GM21526 (cell line): ENCODE measurements at regions not wholly inside any gene's neighbourhood (a gene's known extent, or its start where the extent isn't known, plus 50 kb on each side); places are given as distances from the start of the nearest gene placed in this dataset.

Source experiments
- ATAC-seq: cut with Tn5 transposase; IDR thresholded peaks from one replicate; pipeline ENCODE4 v1.9.1; 2021; ENCODE audit warnings: moderate library complexity; ENCODE audit not compliant: unreplicated experiment, low FRiP score

GRCh38 chr13:76754414-76754813 lies 131.8 kb downstream of the KCTD12 start:
- ATAC-seq, result no peak

- no peak for ATAC-seq
These were observed 134.9 kb downstream of the KCTD12 start for GRCh38 chr13:76751278-76751677.

GRCh38 chr13:76750126-76750525 lies 136.1 kb downstream of the KCTD12 start:
- no peak for ATAC-seq

GRCh38 chr13:76745261-76746200 lies 140.7 kb downstream of the KCTD12 start:
- peak; percentile 82 for ATAC-seq

- no peak for ATAC-seq
These were observed 144.6 kb downstream of the KCTD12 start for GRCh38 chr13:76741624-76742023.

- ATAC-seq, result no peak
These were observed 145.2 kb downstream of the KCTD12 start for GRCh38 chr13:76741046-76741445.

- no peak for ATAC-seq
These were observed 147.6 kb downstream of the KCTD12 start for GRCh38 chr13:76738616-76739015.

- no peak for ATAC-seq
These were observed 148.7 kb downstream of the KCTD12 start for GRCh38 chr13:76737526-76737925.

GRCh38 chr13:76735641-76736040 lies 150.6 kb downstream of the KCTD12 start:
- peak; percentile 71 for ATAC-seq

GRCh38 chr13:76733671-76734070 lies 152.5 kb downstream of the KCTD12 start:
- no peak for ATAC-seq

- no peak for ATAC-seq
These were observed 153.8 kb downstream of the KCTD12 start for GRCh38 chr13:76732367-76732766.

GRCh38 chr13:76730220-76730619 lies 156.0 kb downstream of the KCTD12 start:
- no peak for ATAC-seq

GRCh38 chr13:76729691-76730090 lies 156.5 kb downstream of the KCTD12 start:
- no peak for ATAC-seq

GRCh38 chr13:76725896-76726295 lies 160.3 kb downstream of the KCTD12 start:
- ATAC-seq, result no peak

GRCh38 chr13:76725211-76725610 lies 161.0 kb downstream of the KCTD12 start:
- ATAC-seq, result no peak

GRCh38 chr13:76724421-76724820 lies 161.8 kb downstream of the KCTD12 start:
- ATAC-seq, result no peak

GRCh38 chr13:76723551-76724232 lies 162.5 kb downstream of the KCTD12 start:
- no peak for ATAC-seq

GRCh38 chr13:76722782-76723181 lies 163.4 kb downstream of the KCTD12 start:
- no peak for ATAC-seq

- no peak for ATAC-seq
These were observed 165.4 kb downstream of the KCTD12 start for GRCh38 chr13:76720821-76721220.

GRCh38 chr13:76720416-76720815 lies 165.8 kb downstream of the KCTD12 start:
- no peak for ATAC-seq

- no peak for ATAC-seq
These were observed 166.2 kb downstream of the KCTD12 start for GRCh38 chr13:76719955-76720354.

GRCh38 chr13:76717092-76717491 lies 169.1 kb downstream of the KCTD12 start:
- no peak for ATAC-seq
